Stimulated activated CD8-positive, alpha-beta memory T cell treated with anti-CD3 and anti-CD28 coated beads, Interleukin-15, amount 100 ng/mL, for 24 hours (primary cell): ENCODE measurements at regions not wholly inside any gene's neighbourhood (a gene's known extent, or its start where the extent isn't known, plus 50 kb on each side); places are given as distances from the start of the nearest gene placed in this dataset.

Source experiments
- DNase-seq: peaks from one replicate; pipeline ENCODE4 v3.0.0-alpha.2; 2020; ENCODE audit warnings: low read depth

- DNase-seq, result no peak
These were observed 541.3 kb upstream of the KCNMB2 start for GRCh38 chr3:177994976-177995375.

GRCh38 chr3:177995381-177996085 is 540.7 kb upstream of the KCNMB2 start:
- no peak for DNase-seq

GRCh38 chr3:178001670-178002101 is 534.5 kb upstream of the KCNMB2 start:
- DNase-seq, result no peak

GRCh38 chr3:178002113-178002512 is 534.1 kb upstream of the KCNMB2 start:
- DNase-seq, result no peak

- no peak for DNase-seq
These were observed 532.5 kb upstream of the KCNMB2 start for GRCh38 chr3:178003756-178004155.

- DNase-seq, result no peak
These were observed 530.3 kb upstream of the KCNMB2 start for GRCh38 chr3:178005961-178006360.

GRCh38 chr3:178010306-178010705 is 525.9 kb upstream of the KCNMB2 start:
- no peak for DNase-seq

GRCh38 chr3:178019645-178020044 is 516.6 kb upstream of the KCNMB2 start:
- DNase-seq, result no peak

- DNase-seq, result no peak
These were observed 513.6 kb upstream of the KCNMB2 start for GRCh38 chr3:178022599-178022998.

- DNase-seq, result no peak
These were observed 507.3 kb upstream of the KCNMB2 start for GRCh38 chr3:178028933-178029332.

- no peak for DNase-seq
These were observed 499.6 kb upstream of the KCNMB2 start for GRCh38 chr3:178036451-178037144.

- no peak for DNase-seq
These were observed 494.3 kb upstream of the KCNMB2 start for GRCh38 chr3:178041931-178042330.

- DNase-seq, result no peak
These were observed 493.9 kb upstream of the KCNMB2 start for GRCh38 chr3:178042376-178042775.

GRCh38 chr3:178043084-178043483 is 493.2 kb upstream of the KCNMB2 start:
- DNase-seq, result no peak

- DNase-seq, result no peak
These were observed 491.9 kb upstream of the KCNMB2 start for GRCh38 chr3:178044320-178044719.

- DNase-seq, result no peak
These were observed 488.7 kb upstream of the KCNMB2 start for GRCh38 chr3:178047496-178047895.

GRCh38 chr3:178048768-178049167 is 487.5 kb upstream of the KCNMB2 start:
- DNase-seq, result no peak

- DNase-seq, result no peak
These were observed 481.8 kb upstream of the KCNMB2 start for GRCh38 chr3:178054471-178054870.

- no peak for DNase-seq
These were observed 480.3 kb upstream of the KCNMB2 start for GRCh38 chr3:178055939-178056338.

GRCh38 chr3:178056868-178057267 is 479.4 kb upstream of the KCNMB2 start:
- no peak for DNase-seq

- DNase-seq, result no peak
These were observed 477.6 kb upstream of the KCNMB2 start for GRCh38 chr3:178058629-178059028.

- no peak for DNase-seq
These were observed 477.1 kb upstream of the KCNMB2 start for GRCh38 chr3:178059119-178059518.

GRCh38 chr3:178059836-178060235 is 476.4 kb upstream of the KCNMB2 start:
- DNase-seq, result no peak

- no peak for DNase-seq
These were observed 475.8 kb upstream of the KCNMB2 start for GRCh38 chr3:178060407-178060806.
